ENCODE measurements at regions not wholly inside any gene's neighbourhood (a gene's known extent, or its start where the extent isn't known, plus 50 kb on each side); places are given as distances from the start of the nearest gene placed in this dataset.

GRCh38 chr2:155240176-155240575 is 541.7 kb downstream of the KCNJ3 start:
- Histone ChIP-seq H3K79me2 (ENCODE audit: control insufficient read depth in 1 of 2, insufficient read depth in 2 of 2, low read length in 2 of 2) (no peaks in the 10 kb centered on the region), H3K9ac (replicated peaks in 1 of 4; ENCODE audit: extremely low read depth in 1 of 4, low read depth in 3 of 4, low read length in 3 of 4) (no peak overlapping the region), H2AK5ac (ENCODE audit: low read depth, low read length) (no peak overlapping the region), H4K8ac (ENCODE audit: extremely low read depth, insufficient read depth, low read length) (no peak overlapping the region), H3K79me1 (ENCODE audit: low read depth, low read length) (no peaks in the 10 kb centered on the region), H3K4me3 (ENCODE audit: extremely low read depth in 1 of 4, insufficient read depth in 2 of 4, low read depth in 3 of 4, low read length in 4 of 4) (no peak overlapping the region), H2AFZ (ENCODE audit: low read length) (no peak overlapping the region), H4K91ac (replicated peaks; ENCODE audit: insufficient read length, low read length) (no peak overlapping the region), H3K27me3 (replicated peaks in 1 of 4; ENCODE audit: control insufficient read depth in 3 of 4, extremely low read depth in 1 of 4, insufficient read depth in 3 of 4, low read length in 3 of 4) (no peaks in the 10 kb centered on the region), H2BK120ac (replicated peaks; ENCODE audit: low read depth, low read length) (no peak overlapping the region), H3K23ac (ENCODE audit: insufficient read length) (no peak overlapping the region), H3K56ac (replicated peaks; ENCODE audit: insufficient read length, low read depth, low read length) (no peak overlapping the region), H4K5ac (ENCODE audit: insufficient read length, low read depth, low read length) (no peak overlapping the region), H3K4me1 (replicated peaks in 1 of 4; ENCODE audit: control insufficient read depth in 3 of 4, insufficient read depth in 4 of 4, low read length in 3 of 4) (no peaks in the 10 kb centered on the region), H3K9me3 (ENCODE audit: insufficient read depth in 2 of 2, low read depth in 1 of 2, low read length in 1 of 2) (no peaks in the 10 kb centered on the region), H3K14ac (ENCODE audit: insufficient read length) (no peak overlapping the region), H2BK20ac (ENCODE audit: low read length) (no peak overlapping the region), H4K20me1 (replicated peaks in 1 of 2; ENCODE audit: control insufficient read depth in 1 of 2, insufficient read depth in 2 of 2, low read length in 2 of 2) (no peaks in the 10 kb centered on the region), H2BK12ac (ENCODE audit: low read depth, low read length) (no peak overlapping the region), H2BK15ac (ENCODE audit: low read length) (no peak overlapping the region), H3K18ac (ENCODE audit: extremely low read depth, low read length) (no peak overlapping the region), H3K27ac (ENCODE audit: low read depth, low read length) (no peak overlapping the region), H2BK5ac (ENCODE audit: low read depth, low read length) (no peak overlapping the region), H3K36me3 (ENCODE audit: control insufficient read depth in 2 of 4, insufficient read depth in 4 of 4, low read length in 3 of 4) (no peaks in the 10 kb centered on the region), H3K4me2 (ENCODE audit: insufficient read depth in 1 of 2, low read depth in 2 of 2, low read length in 2 of 2) (no peak overlapping the region), H3K23me2 (ENCODE audit: low read depth, low read length) (no peaks in the 10 kb centered on the region), H3K4ac (replicated peaks; ENCODE audit: insufficient read length, low read depth, low read length) (no peak overlapping the region)
- WGBS, 2 experiments (ENCODE audit: extremely low coverage in 1 of 2, insufficient coverage in 1 of 2, insufficient read length in 1 of 2, insufficient replicate concordance in 2 of 2, low coverage in 1 of 2, low lambda C conversion rate in 2 of 2, missing lambda C conversion rate in 1 of 2) = 71% methylated on average over 4 of the region's 4 CpGs; no CpG with 5 or more reads in 1 of the 2 experiments
- POLR2A ChIA-PET (ENCODE audit: partially characterized antibody) = no interaction called here
- no peak for TF ChIP-seq RAD21 (IDR thresholded peaks at IDR 0.05 in 1 of 2, conservative IDR thresholded peaks at IDR 0.05 in 1 of 2; ENCODE audit: low read depth in 2 of 2, low read length in 2 of 2)
- DNase-seq (ENCODE audit: low read depth in 1 of 2, low spot score in 2 of 2) = no peak
- CTCF ChIA-PET (ENCODE audit: partially characterized antibody) = no interaction called here
- no peak for FAIRE-seq

All from H1 (cell line).